ENCODE measurements at regions not wholly inside any gene's neighbourhood (a gene's known extent, or its start where the extent isn't known, plus 50 kb on each side); places are given as distances from the start of the nearest gene placed in this dataset.

DNA sequence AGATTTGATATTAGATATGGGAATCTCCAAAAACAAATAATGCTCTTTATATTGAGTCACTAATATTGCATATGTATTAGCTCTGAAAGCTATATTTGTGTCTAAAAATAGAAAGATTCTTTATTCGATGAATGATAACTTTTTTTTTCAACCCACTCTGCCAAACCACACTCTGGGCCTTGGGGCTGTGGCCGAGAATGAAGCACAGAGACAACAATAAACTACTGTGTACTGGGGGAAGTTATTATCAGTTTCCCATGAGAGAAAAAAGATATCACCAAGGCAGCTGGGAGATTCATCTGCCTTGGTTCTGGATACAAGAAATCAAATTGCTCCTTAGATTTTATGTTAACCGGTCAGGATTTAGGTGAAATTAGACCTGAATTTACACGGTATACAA, 762.2 kb downstream of the SUCLG1 start:
- TF ChIP-seq, protein P1, sequence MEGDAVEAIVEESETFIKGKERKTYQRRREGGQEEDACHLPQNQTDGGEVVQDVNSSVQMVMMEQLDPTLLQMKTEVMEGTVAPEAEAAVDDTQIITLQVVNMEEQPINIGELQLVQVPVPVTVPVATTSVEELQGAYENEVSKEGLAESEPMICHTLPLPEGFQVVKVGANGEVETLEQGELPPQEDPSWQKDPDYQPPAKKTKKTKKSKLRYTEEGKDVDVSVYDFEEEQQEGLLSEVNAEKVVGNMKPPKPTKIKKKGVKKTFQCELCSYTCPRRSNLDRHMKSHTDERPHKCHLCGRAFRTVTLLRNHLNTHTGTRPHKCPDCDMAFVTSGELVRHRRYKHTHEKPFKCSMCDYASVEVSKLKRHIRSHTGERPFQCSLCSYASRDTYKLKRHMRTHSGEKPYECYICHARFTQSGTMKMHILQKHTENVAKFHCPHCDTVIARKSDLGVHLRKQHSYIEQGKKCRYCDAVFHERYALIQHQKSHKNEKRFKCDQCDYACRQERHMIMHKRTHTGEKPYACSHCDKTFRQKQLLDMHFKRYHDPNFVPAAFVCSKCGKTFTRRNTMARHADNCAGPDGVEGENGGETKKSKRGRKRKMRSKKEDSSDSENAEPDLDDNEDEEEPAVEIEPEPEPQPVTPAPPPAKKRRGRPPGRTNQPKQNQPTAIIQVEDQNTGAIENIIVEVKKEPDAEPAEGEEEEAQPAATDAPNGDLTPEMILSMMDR (conservative IDR thresholded peaks at IDR 0.05; ENCODE audit: low read depth, low read length), result no peak
- TF ChIP-seq EZH2 (IDR thresholded peaks at IDR 0.05; ENCODE audit: borderline replicate concordance, low read depth, low read length, poor library complexity, severe bottlenecking), result no peak

Measured in A673 (cell line).